Muscle of arm (tissue), 1 donor: ENCODE measurements at regions not wholly inside any gene's neighbourhood (a gene's known extent, or its start where the extent isn't known, plus 50 kb on each side); places are given as distances from the start of the nearest gene placed in this dataset.

Source experiments
- DNase-seq: peaks from one replicate; pipeline ENCODE4 v3.0.0-alpha.2; 2013

GRCh38 chr5:4639946-4640345 lies 500.2 kb upstream of the ADAMTS16 start:
- DNase-seq: no peak

GRCh38 chr5:4640795-4641194 lies 499.3 kb upstream of the ADAMTS16 start:
- DNase-seq: peak; percentile 8

DNA sequence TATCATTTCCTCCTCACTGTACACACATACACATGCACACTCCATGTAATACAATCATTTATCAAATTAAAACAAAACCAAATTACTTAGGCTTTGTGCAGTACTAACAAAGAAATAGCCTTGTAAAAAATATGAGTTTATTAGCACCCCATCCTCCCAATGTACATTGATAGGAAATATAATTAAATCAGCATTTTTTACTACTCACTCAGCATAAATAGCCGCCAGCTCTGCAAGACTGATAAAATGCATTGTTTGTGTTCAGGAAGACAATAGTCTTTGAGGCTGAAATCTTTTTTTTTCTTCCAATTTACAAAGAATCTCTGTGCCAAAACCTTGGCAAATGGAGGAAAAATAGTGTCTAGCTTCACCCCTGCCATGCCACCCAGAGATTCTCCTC lies 497.6 kb upstream of the ADAMTS16 start:
- no peak for DNase-seq

GRCh38 chr5:4643190-4643589 lies 496.9 kb upstream of the ADAMTS16 start:
- no peak for DNase-seq

DNA sequence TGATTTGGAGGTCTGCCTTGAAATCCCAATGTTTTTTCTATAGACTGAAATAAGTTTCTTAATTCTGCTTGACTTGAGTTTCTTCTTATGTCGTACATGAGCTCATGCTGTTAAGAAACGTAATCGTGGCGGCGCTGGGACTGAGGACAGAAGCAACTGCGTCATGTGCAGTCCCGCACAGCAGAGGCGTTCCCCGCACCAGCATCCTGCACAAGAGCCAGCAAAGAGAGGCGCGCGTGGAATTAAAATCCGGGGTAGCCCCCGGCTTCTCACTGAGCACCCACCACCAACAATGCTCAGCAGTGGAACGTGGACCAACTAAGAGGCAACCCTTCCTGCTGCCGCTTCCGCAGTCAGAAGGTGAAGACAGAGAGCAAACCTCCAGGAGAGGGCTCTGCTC lies 496.2 kb upstream of the ADAMTS16 start:
- DNase-seq: no peak

DNA sequence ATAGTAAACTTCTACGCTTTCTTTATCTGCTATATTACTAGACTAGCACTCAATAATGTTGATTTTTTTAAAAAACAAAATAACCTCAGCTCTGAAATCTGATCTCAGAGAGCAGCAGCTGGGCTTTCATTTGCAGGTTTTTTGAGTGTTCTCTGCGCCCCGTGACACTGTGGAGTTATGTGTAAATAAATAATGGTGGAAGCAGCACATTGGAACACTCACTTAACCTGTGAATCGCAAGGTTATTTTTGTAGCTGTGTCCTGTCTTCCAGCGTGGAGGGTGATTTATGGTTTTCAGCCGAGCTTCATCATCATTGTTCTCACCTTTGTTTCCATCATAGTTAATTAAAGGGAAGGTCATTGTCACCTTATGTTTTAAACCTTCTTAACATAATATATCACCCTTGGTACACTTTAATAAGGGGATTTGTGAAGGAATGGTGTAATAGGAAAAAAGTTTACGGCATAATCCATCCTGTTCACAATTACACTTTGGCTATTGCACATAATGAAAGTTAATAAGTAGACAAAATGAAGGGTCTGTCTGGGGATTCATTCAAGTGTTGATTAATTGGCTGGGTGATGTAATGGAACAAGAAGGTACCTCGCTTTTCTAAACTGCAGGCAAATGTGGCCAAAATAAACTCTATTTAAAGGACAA lies 493.3 kb upstream of the ADAMTS16 start:
- no peak for DNase-seq

- DNase-seq: no peak
Measured at GRCh38 chr5:4647955-4648354, 492.2 kb upstream of the ADAMTS16 start.

DNA sequence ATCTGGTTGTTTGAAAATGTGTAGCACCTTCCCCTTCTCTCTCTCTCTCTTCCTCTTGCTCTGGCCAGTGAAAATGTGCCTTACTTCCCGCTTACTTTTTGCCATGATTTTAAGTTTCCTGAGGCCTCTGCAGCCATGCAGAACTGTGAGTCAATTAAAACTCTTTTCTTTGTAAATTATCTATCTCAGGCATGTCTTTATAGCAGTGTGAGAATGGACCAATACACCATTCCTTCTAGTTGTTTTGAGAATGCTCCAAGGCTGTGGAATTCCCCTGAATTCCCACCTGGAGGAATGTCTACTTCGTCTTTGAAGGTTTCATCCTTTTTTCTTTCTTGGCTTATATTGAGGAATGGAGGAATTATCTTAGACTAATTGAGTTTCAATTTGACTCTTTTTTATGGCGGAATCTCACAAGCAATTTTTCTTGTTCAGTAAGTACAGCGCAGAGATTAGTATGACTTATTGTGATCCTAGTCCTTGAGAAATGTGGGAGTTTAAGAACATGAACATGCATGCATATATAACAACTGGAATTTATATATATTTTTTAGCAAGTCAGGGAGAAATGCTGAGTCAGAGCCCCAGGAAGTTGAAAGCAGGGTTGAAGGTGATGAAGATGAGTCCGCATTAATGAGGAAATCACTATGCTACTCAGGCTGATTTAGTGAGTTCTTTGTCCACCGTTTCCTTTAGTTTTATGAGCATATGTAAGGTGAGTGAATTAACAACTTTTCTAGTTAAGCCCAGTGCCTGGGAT lies 488.1 kb upstream of the ADAMTS16 start:
- DNase-seq: no peak

GRCh38 chr5:4653475-4653874 lies 486.7 kb upstream of the ADAMTS16 start:
- no peak for DNase-seq

- no peak for DNase-seq
Measured at GRCh38 chr5:4659851-4660250, 480.3 kb upstream of the ADAMTS16 start.

DNA sequence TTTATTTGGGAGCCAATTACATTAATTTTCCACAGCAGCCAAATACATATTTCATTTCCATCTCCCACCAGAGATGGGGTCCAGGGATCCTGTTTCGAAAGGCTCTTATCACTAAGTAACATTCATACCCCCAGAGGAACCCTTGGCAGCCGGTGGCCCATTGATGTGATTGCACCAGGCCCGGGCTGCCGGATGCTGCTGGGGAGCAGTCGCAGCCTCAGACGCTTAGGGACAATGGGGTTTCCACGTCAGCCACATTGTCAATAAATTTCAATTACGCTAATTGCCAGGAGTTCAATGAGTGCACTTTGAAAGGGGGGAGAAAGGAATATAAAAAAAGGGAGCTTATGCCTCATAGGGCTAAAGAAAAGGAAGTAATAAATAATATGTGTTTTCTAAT lies 478.8 kb upstream of the ADAMTS16 start:
- no peak for DNase-seq

- DNase-seq: no peak
Measured at GRCh38 chr5:4661836-4662235, 478.3 kb upstream of the ADAMTS16 start.

GRCh38 chr5:4662756-4663155 lies 477.4 kb upstream of the ADAMTS16 start:
- no peak for DNase-seq

GRCh38 chr5:4665911-4666310 lies 474.2 kb upstream of the ADAMTS16 start:
- DNase-seq: no peak

DNA sequence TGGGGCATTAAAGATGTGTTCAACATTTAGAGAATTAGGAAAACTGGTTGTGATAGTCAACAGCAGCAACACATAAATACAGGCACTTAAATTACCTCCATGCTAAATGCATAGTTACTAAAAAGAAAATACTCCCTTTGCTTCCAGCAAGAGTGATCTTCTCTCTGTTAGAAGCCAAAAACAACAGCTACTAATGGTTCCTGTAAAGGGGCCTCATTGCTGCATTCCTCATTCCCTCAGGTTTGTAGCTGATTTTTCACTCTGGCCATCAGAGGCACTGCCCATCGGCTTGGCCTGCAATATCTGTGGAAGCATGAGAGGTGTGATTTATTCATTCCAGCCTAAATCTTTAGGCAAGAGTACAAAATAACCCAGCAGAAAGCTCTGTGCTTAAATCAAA lies 466.0 kb upstream of the ADAMTS16 start:
- no peak for DNase-seq

- DNase-seq: no peak
Measured at GRCh38 chr5:4676934-4677333, 463.2 kb upstream of the ADAMTS16 start.

GRCh38 chr5:4684946-4685345 lies 455.2 kb upstream of the ADAMTS16 start:
- DNase-seq: no peak

DNA sequence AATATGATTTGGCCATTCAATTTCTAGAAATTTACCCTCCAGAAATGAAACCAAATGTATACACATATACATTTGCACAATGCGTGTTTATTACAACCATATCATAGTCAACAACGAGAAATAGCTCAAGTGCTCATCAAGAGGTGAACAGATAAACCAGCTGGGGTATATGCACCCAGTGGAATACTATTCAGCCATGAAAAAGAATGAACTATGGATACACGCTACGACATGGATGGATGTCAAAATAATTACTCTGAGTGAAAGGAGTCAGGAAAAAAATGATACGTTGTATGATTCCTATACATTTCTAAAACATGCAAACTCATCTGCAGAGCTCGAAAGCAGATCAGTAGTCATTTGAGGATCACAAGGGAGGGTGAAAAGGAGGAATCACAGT lies 441.5 kb upstream of the ADAMTS16 start:
- no peak for DNase-seq

- DNase-seq: no peak
Measured at GRCh38 chr5:4699592-4699991, 440.5 kb upstream of the ADAMTS16 start.

DNA sequence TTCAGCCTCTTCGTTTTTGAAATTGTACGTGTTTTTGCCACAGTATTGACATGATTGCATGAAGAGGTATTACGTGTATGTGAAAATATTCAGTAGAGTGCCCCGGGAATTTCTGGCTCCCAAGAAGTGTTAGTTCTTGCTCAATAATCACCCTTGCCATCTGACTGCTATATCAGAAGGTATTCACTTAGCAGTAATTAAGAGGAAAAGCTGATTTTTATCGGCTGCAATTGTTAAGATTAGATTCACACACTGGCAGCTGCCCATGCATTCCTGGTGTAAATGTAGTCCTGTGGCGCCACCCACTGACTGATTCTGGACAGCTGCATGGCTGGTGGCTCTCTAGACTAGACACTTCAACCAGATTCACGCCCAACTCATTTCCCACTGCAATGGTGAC lies 440.1 kb upstream of the ADAMTS16 start:
- DNase-seq: peak; percentile 49

GRCh38 chr5:4700871-4701270 lies 439.3 kb upstream of the ADAMTS16 start:
- no peak for DNase-seq

DNA sequence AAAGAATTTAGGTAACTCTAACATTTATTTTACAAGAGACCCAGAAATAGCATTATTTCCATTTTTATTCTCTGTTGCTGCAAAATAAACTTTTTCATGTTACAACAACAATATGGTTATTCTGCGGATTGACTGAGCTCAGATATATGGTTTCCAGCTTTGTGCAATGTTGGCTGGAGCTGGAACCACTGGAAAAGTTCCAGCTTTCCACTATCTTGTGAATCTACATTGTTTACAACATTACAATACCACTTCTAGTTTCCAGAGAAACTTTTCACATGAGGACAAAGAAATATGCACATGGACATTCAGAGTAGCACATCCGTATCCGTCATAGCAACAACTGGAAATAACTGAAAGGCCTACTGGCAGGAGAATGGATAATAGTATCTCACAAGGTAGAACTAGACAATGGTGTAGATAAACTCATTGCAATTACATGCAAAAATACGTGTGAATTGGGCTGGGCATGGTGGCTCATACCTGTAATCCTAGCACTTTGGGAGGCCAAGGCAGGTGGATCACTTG lies 436.1 kb upstream of the ADAMTS16 start:
- DNase-seq: no peak

DNA sequence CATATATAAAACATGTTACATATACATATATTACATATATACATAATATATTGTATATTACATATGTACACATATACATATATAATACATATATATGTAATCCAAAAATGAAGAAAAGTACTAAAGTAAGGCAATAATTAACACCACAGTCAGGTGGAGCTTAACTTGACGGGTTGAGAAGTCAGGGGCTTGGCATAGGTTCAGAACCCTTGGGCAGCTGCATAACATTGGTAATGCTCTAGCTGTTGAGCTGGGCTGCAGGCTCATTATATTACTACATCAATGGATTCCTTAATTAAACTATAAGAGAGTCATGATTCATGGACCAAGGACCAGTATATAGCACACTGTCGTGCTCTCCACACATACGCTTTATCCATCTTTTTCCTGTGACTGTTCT lies 435.2 kb upstream of the ADAMTS16 start:
- no peak for DNase-seq

DNA sequence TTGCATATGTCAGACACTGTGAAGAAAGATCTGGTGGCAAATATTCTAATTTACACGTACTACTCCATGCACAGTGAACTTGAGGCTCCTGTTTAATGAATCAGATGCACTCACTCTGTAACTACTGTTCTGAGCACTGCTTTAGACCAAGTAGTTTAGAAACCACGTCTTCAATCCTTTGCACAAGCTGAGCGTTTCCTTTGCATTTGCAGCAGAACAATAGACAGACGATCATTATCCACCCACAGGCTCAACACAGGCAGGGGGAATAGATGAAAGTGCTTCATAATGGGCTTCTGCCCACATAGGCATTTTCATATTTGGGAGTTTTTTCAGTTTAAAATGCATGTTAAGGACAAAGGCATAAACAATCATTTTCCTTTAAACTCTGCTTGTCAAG lies 423.3 kb upstream of the ADAMTS16 start:
- no peak for DNase-seq
